Stimulated activated CD4-positive, alpha-beta T cell treated with anti-CD3 and anti-CD28 coated beads, Interleukin-12 subunit alpha, Interleukin-12 subunit beta, amount 100 ng/mL, for 4 hours (primary cell): ENCODE measurements at regions not wholly inside any gene's neighbourhood (a gene's known extent, or its start where the extent isn't known, plus 50 kb on each side); places are given as distances from the start of the nearest gene placed in this dataset.

Source experiments
- DNase-seq: peaks from one replicate; pipeline ENCODE4 v3.0.0-alpha.2; 2020

GRCh38 chr5:175388531-175388930, 55.5 kb downstream of the DRD1 start:
- no peak for DNase-seq

- no peak for DNase-seq
These were observed 56.8 kb downstream of the DRD1 start for GRCh38 chr5:175387144-175387543.

GRCh38 chr5:175386526-175386925, 57.5 kb downstream of the DRD1 start:
- DNase-seq: no peak

- no peak for DNase-seq
These were observed 58.2 kb downstream of the DRD1 start for GRCh38 chr5:175385691-175386362.

GRCh38 chr5:175384724-175385552, 59.0 kb downstream of the DRD1 start:
- DNase-seq: no peak

- DNase-seq: no peak
These were observed 60.6 kb downstream of the DRD1 start for GRCh38 chr5:175383350-175383749.

- DNase-seq: no peak
These were observed 61.8 kb downstream of the DRD1 start for GRCh38 chr5:175382171-175382570.

GRCh38 chr5:175381130-175381529, 62.9 kb downstream of the DRD1 start:
- no peak for DNase-seq

GRCh38 chr5:175380701-175381100, 63.3 kb downstream of the DRD1 start:
- no peak for DNase-seq

- no peak for DNase-seq
These were observed 64.1 kb downstream of the DRD1 start for GRCh38 chr5:175379867-175380266.

- no peak for DNase-seq
These were observed 65.4 kb downstream of the DRD1 start for GRCh38 chr5:175378444-175379028.

GRCh38 chr5:175377816-175378215, 66.2 kb downstream of the DRD1 start:
- no peak for DNase-seq

- DNase-seq: no peak
These were observed 69.7 kb downstream of the DRD1 start for GRCh38 chr5:175374166-175374875.

- DNase-seq: no peak
These were observed 78.1 kb downstream of the DRD1 start for GRCh38 chr5:175365866-175366265.

- no peak for DNase-seq
These were observed 80.7 kb downstream of the DRD1 start for GRCh38 chr5:175363300-175363699.

- no peak for DNase-seq
These were observed 86.0 kb downstream of the DRD1 start for GRCh38 chr5:175357995-175358394.

GRCh38 chr5:175356428-175356827, 87.6 kb downstream of the DRD1 start:
- DNase-seq: no peak

- no peak for DNase-seq
These were observed 89.0 kb downstream of the DRD1 start for GRCh38 chr5:175354964-175355363.

GRCh38 chr5:175353926-175354325, 90.1 kb downstream of the DRD1 start:
- DNase-seq: no peak

- DNase-seq: no peak
These were observed 91.9 kb downstream of the DRD1 start for GRCh38 chr5:175351897-175352590.

- no peak for DNase-seq
These were observed 92.9 kb downstream of the DRD1 start for GRCh38 chr5:175351126-175351525.

GRCh38 chr5:175347931-175348330, 96.1 kb downstream of the DRD1 start:
- no peak for DNase-seq

- DNase-seq: no peak
These were observed 97.0 kb downstream of the DRD1 start for GRCh38 chr5:175347027-175347426.
